ENCODE measurements at regions not wholly inside any gene's neighbourhood (a gene's known extent, or its start where the extent isn't known, plus 50 kb on each side); places are given as distances from the start of the nearest gene placed in this dataset.

- no peak for DNase-seq
- no peaks in the 10 kb centered on the region for H3K4me1 Mint-ChIP-seq
- no peak overlapping the region for H3K4me3 Mint-ChIP-seq
- CTCF ChIA-PET: interaction anchor here (1.0 kb wide), 1 partner anchor 14 kb away, joined by 4 read pairs; no protein-coding TSS in a partner anchor
- H3K36me3 Mint-ChIP-seq: no peaks in the 10 kb centered on the region
- H3K9me3 Mint-ChIP-seq: peaks cover 2% of the 10 kb centered on the region
- H3K27ac Mint-ChIP-seq: no peak overlapping the region
- H3K27me3 Mint-ChIP-seq: no peaks in the 10 kb centered on the region
These were observed 73.9 kb upstream of the TAF9B start for GRCh38 chrX:78213331-78213730.

DNA sequence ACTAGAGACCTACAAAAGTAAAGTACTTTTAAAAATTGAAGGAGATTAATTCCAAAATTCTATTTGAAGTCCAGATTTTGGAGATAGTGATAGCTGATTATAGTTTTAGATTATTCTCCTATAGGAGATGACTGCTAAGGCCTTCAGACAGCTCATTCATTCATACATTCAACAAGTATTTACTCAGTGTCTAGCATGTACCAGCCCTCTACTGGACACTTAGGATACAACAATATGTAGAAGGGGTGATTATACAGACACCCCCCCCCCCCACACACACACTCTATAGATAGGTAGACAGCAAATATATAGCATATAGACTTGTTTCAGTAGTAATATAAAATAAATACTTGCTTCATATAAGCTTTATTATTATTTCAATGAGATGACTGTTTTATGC lies 60.4 kb upstream of the TAF9B start:
- Mint-ChIP-seq H3K27ac (no peak overlapping the region), H3K4me1 (peaks cover 2% of the 10 kb centered on the region), H3K4me3 (no peak overlapping the region), H3K36me3 (no peaks in the 10 kb centered on the region), H3K9me3 (peaks cover 2% of the 10 kb centered on the region), H3K27me3 (no peaks in the 10 kb centered on the region)
- no peak for DNase-seq
- CTCF ChIA-PET: interaction anchor here (0.5 to 0.7 kb wide), 4 partner anchors 13 to 300 kb away, joined by 3 to 4 read pairs (median 4); no protein-coding TSS in a partner anchor
